ENCODE measurements at regions not wholly inside any gene's neighbourhood (a gene's known extent, or its start where the extent isn't known, plus 50 kb on each side); places are given as distances from the start of the nearest gene placed in this dataset.

GRCh38 chr6:137705160-137706082 is 161.6 kb upstream of the TNFAIP3 start:
- TF ChIP-seq POLR2A (IDR thresholded peaks at IDR 0.05; ENCODE audit: low read length), result no peak
- TF ChIP-seq GATA1 (IDR thresholded peaks at IDR 0.05; ENCODE audit: low read depth, low read length), result no peak
